K562 (cell line): ENCODE measurements at regions not wholly inside any gene's neighbourhood (a gene's known extent, or its start where the extent isn't known, plus 50 kb on each side); places are given as distances from the start of the nearest gene placed in this dataset.

Experiments
- ATAC-seq: fragments of 200-7000 bp; cut with Tn5 transposase; 3 replicates; pipeline ENCODE4 v1.9.1; 2020; ENCODE audit warnings: moderate library complexity
- BruUV-seq: library from RNA; stranded (reverse); fragments of 400-500 nt; replicated peaks from 2 replicates; lab custom pipeline; 2021; lab: Mats Ljungman, UMichigan
- CTCF ChIA-PET: fragments of 300-600 bp; formaldehyde crosslinking; extraction: SDS; loops from one replicate; lab custom pipeline; 2021; ENCODE audit warnings: low intra/inter-chr PET ratio; lab: Yijun Ruan, JAX
- POLR2A ChIA-PET: fragments of 300-600, 350-650 bp; sonication (Branson Sonifier 250); formaldehyde crosslinking; extraction: SDS; loops from one replicate; lab custom pipeline; 2021; ENCODE audit warnings: antibody characterized with exemption, inconsistent platforms; lab: Yijun Ruan, JAX
- DNase-seq, 4 experiments: peaks; one replicate each; pipeline versions ENCODE4 v3.0.0 to v3.0.0-alpha.2; 2011 to 2018; ENCODE audit warnings: low spot score in 3 of 4, mixed read lengths in 3 of 4; ENCODE audit errors: extremely low read depth in 1 of 4
- FAIRE-seq: peaks from 2 replicates; lab custom pipeline; 2011; peaks lifted over from hg19 to GRCh38; lab: Jason Lieb, UNC
- H2AFZ ChIP-seq: 2 replicates; pipeline ENCODE4 v1.6.0; 2011; ENCODE audit warnings: low read depth, low read length, control low read depth, inconsistent platforms
- H3K27ac ChIP-seq: fragments of 200-600 bp; 3 replicates; pipeline ENCODE4 v1.8.0; 2011; ENCODE audit warnings: low read depth, mild to moderate bottlenecking, control low read depth, inconsistent platforms, low read length, moderate library complexity, mixed read lengths; ENCODE audit errors: extremely low read depth
- H3K27me3 ChIP-seq, 2 experiments: fragments of 300-600 bp in 1 of 2; 2 replicates in 1 of 2; 3 replicates in 1 of 2; pipeline versions ENCODE4 v1.6.0 to v1.8.0; 2011; ENCODE audit warnings: inconsistent platforms in 2 of 2, low read length in 2 of 2, mild to moderate bottlenecking in 1 of 2, mixed read lengths in 1 of 2, moderate library complexity in 1 of 2; ENCODE audit not compliant: control insufficient read depth in 2 of 2, insufficient read depth in 2 of 2
- H3K36me3 ChIP-seq: fragments of 300-600 bp; 3 replicates; pipeline ENCODE4 v1.8.0; 2011; ENCODE audit warnings: mild to moderate bottlenecking, low read length, inconsistent platforms; ENCODE audit not compliant: control insufficient read depth, insufficient read depth
- H3K4me1 ChIP-seq, 2 experiments: fragments of 200-600 bp in 1 of 2; replicated peaks in 1 of 2; 2 replicates in 1 of 2; 3 replicates in 1 of 2; pipeline versions ENCODE4 v1.5.1 to v1.8.0; 2011; ENCODE audit warnings: inconsistent platforms in 2 of 2, low read length in 2 of 2, mild to moderate bottlenecking in 1 of 2, mixed read lengths in 1 of 2, moderate library complexity in 1 of 2; ENCODE audit not compliant: control insufficient read depth in 2 of 2, insufficient read depth in 2 of 2
- H3K4me2 ChIP-seq: 2 replicates; pipeline ENCODE4 v1.6.1; 2011; ENCODE audit warnings: low read length, control low read depth, inconsistent platforms, mixed read lengths; ENCODE audit not compliant: insufficient read depth
- H3K4me3 ChIP-seq: fragments of 200-600 bp; sonication (generic), shearing (Covaris generic); 2 replicates; pipeline ENCODE4 v1.5.1; 2016; ENCODE audit warnings: control low read depth, inconsistent platforms
- H3K79me2 ChIP-seq: fragments of 200-600 bp; 3 replicates; pipeline ENCODE4 v1.8.0; 2011; ENCODE audit warnings: low read length, inconsistent platforms; ENCODE audit not compliant: control insufficient read depth, insufficient read depth
- H3K9ac ChIP-seq, 2 experiments: 2 replicates each; pipeline versions ENCODE4 v1.6.0 to v1.6.1; 2011; ENCODE audit warnings: low read depth in 2 of 2, low read length in 2 of 2, control low read depth in 1 of 2, inconsistent platforms in 1 of 2, mild to moderate bottlenecking in 1 of 2, mixed read lengths in 1 of 2; ENCODE audit not compliant: insufficient read depth in 1 of 2
- H3K9me1 ChIP-seq: one replicate; pipeline ENCODE4 v1.6.0; 2011; ENCODE audit warnings: inconsistent platforms, mild to moderate bottlenecking, low read length, moderate library complexity; ENCODE audit not compliant: control insufficient read depth, insufficient read depth
- H3K9me3 ChIP-seq: replicated peaks from 2 replicates; pipeline ENCODE4 v1.5.1; 2011; ENCODE audit warnings: low read depth, low read length, inconsistent platforms; ENCODE audit not compliant: control insufficient read depth, insufficient read depth
- H4K20me1 ChIP-seq: replicated peaks from 2 replicates; pipeline ENCODE4 v1.6.1; 2011; ENCODE audit warnings: low read length, inconsistent platforms, mixed read lengths; ENCODE audit not compliant: control insufficient read depth, insufficient read depth
- ARID1B ChIP-seq: fragments of 450-650 bp; IDR thresholded peaks from 2 replicates; pipeline ENCODE4 v1.6.1; 2016; ENCODE audit warnings: antibody characterized with exemption, mild to moderate bottlenecking, inconsistent platforms
- CREM ChIP-seq: IDR thresholded peaks from 2 replicates; pipeline ENCODE4 v1.6.1; 2014; ENCODE audit warnings: antibody characterized with exemption, low read depth
- E4F1 ChIP-seq: fragments of 250-450 bp; sonication (Bioruptor Pico); IDR thresholded peaks from 2 replicates; pipeline ENCODE4 v1.5.0; 2021; ENCODE audit warnings: mild to moderate bottlenecking, borderline replicate concordance
- LCOR ChIP-seq: sonication (generic); formaldehyde crosslinking; IDR thresholded peaks from 2 replicates; pipeline ENCODE4 v1.8.0; 2022; ENCODE audit warnings: mild to moderate bottlenecking, missing genetic modification reagents
- MLLT1 ChIP-seq, 2 experiments: fragments of 450-650 bp; IDR thresholded peaks; 2 replicates each; pipeline ENCODE4 v1.6.1; 2016
- NCOA2 ChIP-seq, 2 experiments: fragments of 450-650 bp; IDR thresholded peaks; 2 replicates each; pipeline ENCODE4 v1.6.1; 2018; ENCODE audit warnings: mild to moderate bottlenecking in 2 of 2, moderate library complexity in 1 of 2; ENCODE audit not compliant: partially characterized antibody in 2 of 2
- NFRKB ChIP-seq: fragments of 450-650 bp; IDR thresholded peaks from 2 replicates; pipeline ENCODE4 v1.6.1; 2016; ENCODE audit warnings: low read depth
- PRPF4 ChIP-seq: fragments of 200-400 bp; formaldehyde crosslinking; IDR thresholded peaks from one replicate; pipeline ENCODE4 v1.6.1; 2017; ENCODE audit warnings: low read length, low read depth, mild to moderate bottlenecking; ENCODE audit not compliant: insufficient read depth, poor library complexity, severe bottlenecking
- REST ChIP-seq, 2 experiments: fragments of 450-650 bp; formaldehyde crosslinking in 1 of 2; IDR thresholded peaks; 2 replicates each; pipeline versions ENCODE4 v1.4.0 to v1.6.1; 2014 to 2020; ENCODE audit warnings: mild to moderate bottlenecking in 2 of 2, borderline replicate concordance in 1 of 2, low read depth in 1 of 2
- ZNF324 ChIP-seq: fragments of 250-450 bp; sonication (Bioruptor Pico); IDR thresholded peaks from 2 replicates; pipeline ENCODE4 v1.4.0; 2020; ENCODE audit warnings: mild to moderate bottlenecking
- ZNF431 ChIP-seq: sonication (generic); formaldehyde crosslinking; IDR thresholded peaks from 2 replicates; pipeline ENCODE4 v1.8.0; 2022; ENCODE audit warnings: mild to moderate bottlenecking, missing genetic modification reagents
- WGBS: fragments of 100-300 bp; shearing (Covaris generic); methylation state at CpG from one replicate; pipeline ENCODE4 v1.1.6; 2016; ENCODE audit warnings: low coverage, mixed read lengths; ENCODE audit not compliant: insufficient coverage; ENCODE audit errors: missing lambda C conversion rate; 5-methylcytosine and 5-hydroxymethylcytosine counted together
- in situ Hi-C: fragments of 300-500 bp; cut with MboI; formaldehyde crosslinking; loops from 4 replicates; pipeline ENCODE4 v1.15.0; 2018; ENCODE audit warnings: inconsistent platforms, mixed read lengths
- intact Hi-C: fragments of 100-400 bp; cut with micrococcal nuclease; formaldehyde crosslinking; loops from 2 replicates; pipeline ENCODE4 v1.14.2; 2022

GRCh38 chr5:153148624-153148976 is 341.9 kb upstream of the GRIA1 start:
- CTCF ChIA-PET = no interaction called here
- 0% methylated on average over 4 of the region's 4 CpGs for WGBS
- no peak for FAIRE-seq

More at GRCh38 chr5:153148624-153148976, 341.9 kb upstream of the GRIA1 start:
- TF ChIP-seq MLLT1 (IDR thresholded peaks at IDR 0.05) = no peak
- TF ChIP-seq NFRKB = no peak
- TF ChIP-seq LCOR = no peak
- TF ChIP-seq REST (IDR thresholded peaks at IDR 0.05; ENCODE audit: borderline replicate concordance) = no peak
- TF ChIP-seq REST (CRISPR knock-in tag; IDR thresholded peaks at IDR 0.05; ENCODE audit: low read depth) = no peak
- no peak for TF ChIP-seq ZNF324 (CRISPR knock-in tag)
- no peak for TF ChIP-seq ZNF431 (CRISPR knock-in tag)
- no peak for TF ChIP-seq CREM
- TF ChIP-seq PRPF4 = no peak
- TF ChIP-seq E4F1 (CRISPR knock-in tag) = no peak
- TF ChIP-seq NCOA2 (IDR thresholded peaks at IDR 0.05; ENCODE audit: partially characterized antibody in 2 of 2) = no peak
- TF ChIP-seq ARID1B = no peak
- DNase-seq (no peak), ATAC-seq (no peak)
- H3K27ac ChIP-seq = no peak overlapping the region
- no peaks in the 10 kb centered on the region for H3K4me1 ChIP-seq
- no peaks in the 10 kb centered on the region for H3K9me3 ChIP-seq
- POLR2A ChIA-PET = no interaction called here
- in situ Hi-C loops = no loop called here
- H4K20me1 ChIP-seq = no peaks in the 10 kb centered on the region
- no peak overlapping the region for H3K4me2 ChIP-seq
- H3K27me3 ChIP-seq = no peaks in the 10 kb centered on the region
- no peaks in the 10 kb centered on the region for H3K9me1 ChIP-seq
- intact Hi-C loops = no loop called here
- H2AFZ ChIP-seq = no peak overlapping the region
- H3K9ac ChIP-seq = no peak overlapping the region
- no peaks in the 10 kb centered on the region for H3K36me3 ChIP-seq
- no TSS peak for BruUV-seq
- H3K4me3 ChIP-seq = no peak overlapping the region
- H3K79me2 ChIP-seq = no peaks in the 10 kb centered on the region
